Tibial nerve (tissue), 4 donors: ENCODE measurements at regions not wholly inside any gene's neighbourhood (a gene's known extent, or its start where the extent isn't known, plus 50 kb on each side); places are given as distances from the start of the nearest gene placed in this dataset.

Experiments
- DNase-seq, 2 donors: peaks; one replicate each; pipeline ENCODE4 v3.0.0-alpha.2; 2019; ENCODE audit warnings: low spot score in 2 of 2
- H3K27ac ChIP-seq, 4 donors: fragments of 200-600 bp; sonication (generic) in 3 of 4; one replicate each; pipeline ENCODE4 v1.5.1; 2017 to 2019; ENCODE audit warnings: mild to moderate bottlenecking in 1 of 4
- H3K27me3 ChIP-seq, 2 donors: fragments of 200-600 bp; sonication (generic) in 1 of 2; one replicate each; pipeline versions ENCODE4 v1.5.1 to v1.6.0; 2017 to 2019
- H3K36me3 ChIP-seq, 3 donors: fragments of 200-600 bp; sonication (generic); one replicate each; pipeline ENCODE4 v1.5.1; 2018 to 2019
- H3K4me1 ChIP-seq, 4 donors: fragments of 200-600 bp; sonication (generic) in 3 of 4; one replicate each; pipeline ENCODE4 v1.5.1; 2017 to 2019
- H3K4me3 ChIP-seq, 4 donors: fragments of 200-600 bp; sonication (generic) in 3 of 4; one replicate each; pipeline ENCODE4 v1.5.1; 2017 to 2019; ENCODE audit warnings: mild to moderate bottlenecking in 1 of 4, moderate library complexity in 1 of 4
- H3K9me3 ChIP-seq, 4 donors: fragments of 200-600 bp; sonication (generic) in 3 of 4; one replicate each; pipeline ENCODE4 v1.5.1; 2017 to 2019
- CTCF ChIP-seq, 5 experiments: fragments of 200-600 bp in 3 of 5; fragments of 450-650 bp in 2 of 5; sonication (generic) in 3 of 5; IDR thresholded peaks; one replicate each; pipeline ENCODE4 v1.5.1; 2016 to 2019; ENCODE audit warnings: antibody characterized with exemption in 5 of 5, mild to moderate bottlenecking in 3 of 5, moderate library complexity in 2 of 5
- EP300 ChIP-seq, 2 donors: sonication (generic); formaldehyde crosslinking; IDR thresholded peaks; one replicate each; pipeline ENCODE4 v1.6.1; 2017; ENCODE audit warnings: antibody characterized with exemption in 2 of 2, mild to moderate bottlenecking in 1 of 2
- POLR2A ChIP-seq, 2 donors: fragments of 450-650 bp; IDR thresholded peaks; one replicate each; pipeline ENCODE4 v1.6.1; 2017; ENCODE audit warnings: antibody characterized with exemption in 2 of 2, mild to moderate bottlenecking in 2 of 2, moderate library complexity in 2 of 2
- WGBS, 2 donors: methylation state at CpG; one replicate each; pipeline ENCODE4 v1.1.5; 2018; 5-methylcytosine and 5-hydroxymethylcytosine counted together

GRCh38 chr5:54772231-54772630 is 213.2 kb downstream of the ESM1 start:
- WGBS, 2 donors: 86 to 92% methylated on average over 3 of the region's 3 CpGs
- Histone ChIP-seq H3K27ac (no peak overlapping the region), H3K4me3 (no peak overlapping the region), H3K9me3 (no peaks in the 10 kb centered on the region), H3K4me1 (peaks cover 0 to 10% (median 0%) of the 10 kb centered on the region in 4 donors), H3K27me3 (no peaks in the 10 kb centered on the region), H3K36me3 (no peaks in the 10 kb centered on the region)
- no peak for DNase-seq
- TF ChIP-seq POLR2A (IDR thresholded peaks at IDR 0.05) (no peak), EP300 (IDR thresholded peaks at IDR 0.05) (no peak), CTCF (IDR thresholded peaks at IDR 0.05) (no peak)

- TF ChIP-seq EP300 (IDR thresholded peaks at IDR 0.05) (no peak), CTCF (IDR thresholded peaks at IDR 0.05) (no peak), POLR2A (IDR thresholded peaks at IDR 0.05) (no peak)
- no peak for DNase-seq
- no peak overlapping the region for H3K4me3 ChIP-seq
- no peaks in the 10 kb centered on the region for H3K36me3 ChIP-seq
- no peaks in the 10 kb centered on the region for H3K9me3 ChIP-seq
- H3K27ac ChIP-seq: no peak overlapping the region
- H3K4me1 ChIP-seq: peaks cover 0 to 5% (median 0%) of the 10 kb centered on the region in 4 donors
- WGBS, 2 donors: 92 to 100% methylated on average over 1 of the region's 1 CpG
- no peaks in the 10 kb centered on the region for H3K27me3 ChIP-seq
Measured at GRCh38 chr5:54769746-54770145, 215.6 kb downstream of the ESM1 start.

GRCh38 chr5:54769072-54769471 is 216.3 kb downstream of the ESM1 start:
- Histone ChIP-seq H3K4me3 (no peak overlapping the region), H3K9me3 (no peaks in the 10 kb centered on the region), H3K4me1 (no peaks in the 10 kb centered on the region), H3K27ac (no peak overlapping the region), H3K27me3 (no peaks in the 10 kb centered on the region), H3K36me3 (no peaks in the 10 kb centered on the region)
- WGBS, 2 donors: 89 to 91% methylated on average over 6 of the region's 6 CpGs
- no peak for DNase-seq
- TF ChIP-seq POLR2A (IDR thresholded peaks at IDR 0.05): no peak
- TF ChIP-seq EP300 (IDR thresholded peaks at IDR 0.05): no peak
- TF ChIP-seq CTCF (IDR thresholded peaks at IDR 0.05): no peak

- peaks cover 0 to under 1% (median 0%) of the 10 kb centered on the region in 4 donors for H3K4me1 ChIP-seq
- H3K4me3 ChIP-seq: no peak overlapping the region
- H3K9me3 ChIP-seq: no peaks in the 10 kb centered on the region
- H3K27me3 ChIP-seq: no peaks in the 10 kb centered on the region
- no peak for DNase-seq
- no peak overlapping the region for H3K27ac ChIP-seq
- no peaks in the 10 kb centered on the region for H3K36me3 ChIP-seq
- 100% methylated on average over 1 of the region's 1 CpG for WGBS, 2 donors
- TF ChIP-seq EP300 (IDR thresholded peaks at IDR 0.05) (no peak), POLR2A (IDR thresholded peaks at IDR 0.05) (no peak), CTCF (IDR thresholded peaks at IDR 0.05) (no peak)
Measured at GRCh38 chr5:54766748-54767147, 218.6 kb downstream of the ESM1 start.

- H3K4me1 ChIP-seq: peaks cover 0 to 8% (median 0%) of the 10 kb centered on the region in 4 donors
- no peak overlapping the region for H3K4me3 ChIP-seq
- no peak for DNase-seq
- no peak overlapping the region for H3K27ac ChIP-seq
- H3K9me3 ChIP-seq: no peaks in the 10 kb centered on the region
- TF ChIP-seq EP300 (IDR thresholded peaks at IDR 0.05) (no peak), CTCF (IDR thresholded peaks at IDR 0.05) (no peak), POLR2A (IDR thresholded peaks at IDR 0.05) (no peak)
- no peaks in the 10 kb centered on the region for H3K36me3 ChIP-seq
- H3K27me3 ChIP-seq: no peaks in the 10 kb centered on the region
- WGBS, 2 donors: 95 to 97% methylated on average over 5 of the region's 5 CpGs
Measured at GRCh38 chr5:54765165-54766028, 220.0 kb downstream of the ESM1 start.
